Peyer's patch (tissue), 4 donors: ENCODE measurements at regions not wholly inside any gene's neighbourhood (a gene's known extent, or its start where the extent isn't known, plus 50 kb on each side); places are given as distances from the start of the nearest gene placed in this dataset.

ENCODE experiments used
- CTCF ChIP-seq, 6 experiments: fragments of 450-650 bp in 4 of 6; fragments of 200-600 bp in 2 of 6; sonication (generic) in 1 of 6; IDR thresholded peaks; one replicate each; pipeline ENCODE4 v1.5.1; 2017 to 2019; ENCODE audit warnings: antibody characterized with exemption in 6 of 6, mild to moderate bottlenecking in 3 of 6, moderate library complexity in 1 of 6
- POLR2A ChIP-seq, 2 donors: fragments of 450-650 bp; IDR thresholded peaks; one replicate each; pipeline ENCODE4 v1.5.1; 2017; ENCODE audit warnings: antibody characterized with exemption in 2 of 2, mild to moderate bottlenecking in 2 of 2, moderate library complexity in 2 of 2

- TF ChIP-seq CTCF (IDR thresholded peaks at IDR 0.05) (no peak), POLR2A (IDR thresholded peaks at IDR 0.05) (no peak)
These were observed 98.1 kb downstream of the GPR37 start for GRCh38 chr7:124667312-124668153.
